Cerebellar cortex (tissue), 1 donor: ENCODE measurements at regions not wholly inside any gene's neighbourhood (a gene's known extent, or its start where the extent isn't known, plus 50 kb on each side); places are given as distances from the start of the nearest gene placed in this dataset.

ENCODE experiments used
- DNase-seq: peaks from one replicate; pipeline ENCODE4 v3.0.0-alpha.2; 2015; ENCODE audit warnings: low spot score

DNA sequence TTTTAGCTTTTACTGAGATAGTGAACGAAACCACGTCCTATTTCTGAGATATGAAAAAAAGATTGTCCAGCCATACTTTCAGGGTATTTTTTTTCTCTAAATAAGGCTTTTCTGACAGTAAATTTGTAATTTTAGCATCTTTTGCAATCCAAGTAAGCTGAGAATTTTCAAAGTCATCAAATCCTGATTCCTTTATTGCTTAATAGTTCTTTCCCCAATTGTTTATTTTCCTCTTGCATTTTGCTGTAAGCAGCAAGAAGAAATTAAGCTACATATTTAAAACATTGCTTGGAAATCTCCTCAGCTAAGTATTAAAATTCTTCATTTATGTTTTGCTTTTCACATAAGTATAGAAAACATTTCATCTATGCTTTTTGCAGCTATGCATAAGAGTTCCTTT is 493.3 kb upstream of the CCDC179 start:
- DNase-seq, result no peak

DNA sequence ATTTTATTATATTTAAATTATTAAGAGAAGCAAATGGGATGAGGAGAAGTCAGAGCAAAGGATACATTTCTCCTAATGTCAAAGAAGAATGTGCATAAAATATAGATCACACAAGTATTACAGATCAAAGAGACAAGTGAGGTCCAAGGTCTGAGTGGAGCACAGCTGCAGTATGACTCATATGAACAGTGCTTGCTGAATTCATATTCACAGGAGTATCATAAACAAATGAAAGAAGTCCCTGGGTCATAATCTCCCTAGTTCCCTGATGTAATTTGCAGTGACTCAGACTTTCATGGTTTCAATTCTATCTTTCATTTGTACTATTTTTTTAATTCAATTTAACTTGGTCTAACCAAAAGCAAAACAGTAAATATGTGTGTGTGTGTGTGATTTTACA is 499.0 kb upstream of the CCDC179 start:
- no peak for DNase-seq

DNA sequence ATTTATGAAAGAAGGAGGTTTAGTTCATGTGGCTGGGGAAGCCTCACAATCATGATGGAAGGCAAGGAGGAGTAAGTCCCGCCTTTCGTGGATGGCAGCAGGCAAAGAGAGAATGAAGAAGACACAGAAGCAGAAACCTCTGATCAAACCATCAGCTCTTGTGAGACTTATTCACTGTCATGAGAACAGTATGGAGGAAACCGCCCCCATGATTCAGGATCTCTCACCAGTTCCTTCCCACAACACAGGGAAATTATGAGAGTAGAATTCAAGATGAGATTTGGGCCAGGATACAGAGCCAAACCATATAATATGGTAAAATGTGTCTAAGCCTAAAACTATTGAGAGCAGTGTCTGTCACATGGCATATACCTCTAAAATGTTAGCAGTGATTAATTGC is 503.8 kb upstream of the CCDC179 start:
- no peak for DNase-seq

DNA sequence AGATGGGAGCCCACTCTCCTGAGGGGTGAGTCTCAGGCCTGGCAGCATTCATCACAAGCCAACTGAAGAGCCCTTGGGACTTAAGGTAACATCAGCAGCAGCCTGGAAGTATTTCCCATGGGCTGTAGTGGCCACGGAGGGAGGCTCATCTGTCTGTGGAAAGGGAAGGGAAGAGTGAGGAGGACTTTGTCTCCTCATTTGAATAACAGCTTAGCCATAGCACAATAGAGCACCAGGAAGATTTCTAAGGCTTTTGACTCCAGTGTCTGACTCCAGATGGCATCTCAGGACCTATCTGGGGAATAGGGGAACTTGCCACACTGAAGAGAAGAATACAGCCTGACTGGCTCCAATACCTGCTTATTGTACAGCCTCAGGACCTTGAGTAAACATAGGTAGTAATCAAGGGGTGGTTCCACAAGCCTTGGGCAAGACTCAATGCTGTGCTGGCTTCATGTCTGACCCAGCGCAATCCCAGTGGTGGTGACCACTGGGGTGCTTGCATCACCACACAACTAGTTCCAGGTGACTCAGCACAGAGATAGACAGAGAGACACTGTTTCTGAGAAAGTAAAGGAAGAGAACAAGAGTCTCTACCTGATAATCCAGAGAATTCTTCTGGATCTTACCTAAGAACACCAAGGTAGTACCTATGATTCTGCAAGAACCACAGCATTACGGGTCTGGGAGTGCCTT is 510.5 kb upstream of the CCDC179 start:
- no peak for DNase-seq

DNA sequence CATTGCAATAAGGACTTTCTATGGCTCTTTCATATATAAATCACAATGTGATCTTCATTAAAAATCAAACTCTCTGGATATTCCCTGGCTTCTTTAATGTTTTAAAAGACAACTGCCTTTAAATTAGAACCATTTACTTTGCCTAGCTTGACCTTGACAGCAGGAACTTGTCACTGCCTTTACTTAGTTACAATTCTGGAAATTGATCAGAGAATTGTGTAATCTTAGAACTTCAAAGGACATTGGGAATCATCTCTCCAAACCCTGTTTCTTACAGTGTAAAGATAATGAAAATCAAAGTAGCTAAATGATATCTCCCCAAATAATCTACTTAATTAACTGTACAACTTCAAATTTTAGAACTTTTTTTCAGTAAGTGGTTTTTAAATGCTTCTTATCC is 517.6 kb upstream of the CCDC179 start:
- no peak for DNase-seq

DNA sequence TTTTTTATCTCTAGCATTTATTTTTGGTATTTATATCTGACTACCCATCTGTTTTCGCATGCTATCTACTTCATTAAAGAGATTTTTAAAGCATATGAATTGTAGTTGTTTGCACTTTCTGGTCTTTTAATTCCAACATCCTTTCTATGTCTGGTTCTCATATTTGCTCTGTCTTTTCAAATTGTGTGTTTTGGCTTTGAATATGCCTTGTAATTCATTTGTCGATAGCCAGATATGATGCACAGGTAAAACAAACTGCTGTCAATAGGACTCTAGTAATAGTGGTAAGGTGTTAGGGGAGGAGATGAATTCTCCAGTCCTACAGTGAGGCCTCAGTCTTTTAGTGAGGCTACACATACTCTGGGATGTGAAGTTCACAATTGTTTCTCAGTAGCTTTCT is 530.8 kb upstream of the CCDC179 start:
- no peak for DNase-seq

DNA sequence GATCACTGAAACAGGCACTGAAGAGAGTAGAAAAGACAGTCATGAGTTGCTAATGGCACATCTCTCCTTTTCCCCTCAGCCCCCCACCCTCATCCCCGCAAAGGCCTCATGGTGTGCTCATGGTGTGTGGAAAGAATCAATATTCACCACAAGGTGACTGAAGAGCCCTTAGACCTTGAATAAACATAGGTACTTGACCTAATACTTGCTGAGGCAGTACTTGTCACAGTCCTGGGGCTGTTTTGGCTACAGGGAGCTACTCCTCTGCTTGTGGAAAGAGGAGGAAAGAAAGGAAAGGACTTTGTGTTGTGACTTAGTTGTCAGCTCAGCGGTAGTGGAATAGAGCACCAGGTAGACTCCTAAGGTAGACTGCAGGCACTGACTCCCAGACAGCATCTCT is 537.8 kb upstream of the CCDC179 start:
- DNase-seq, result no peak

DNA sequence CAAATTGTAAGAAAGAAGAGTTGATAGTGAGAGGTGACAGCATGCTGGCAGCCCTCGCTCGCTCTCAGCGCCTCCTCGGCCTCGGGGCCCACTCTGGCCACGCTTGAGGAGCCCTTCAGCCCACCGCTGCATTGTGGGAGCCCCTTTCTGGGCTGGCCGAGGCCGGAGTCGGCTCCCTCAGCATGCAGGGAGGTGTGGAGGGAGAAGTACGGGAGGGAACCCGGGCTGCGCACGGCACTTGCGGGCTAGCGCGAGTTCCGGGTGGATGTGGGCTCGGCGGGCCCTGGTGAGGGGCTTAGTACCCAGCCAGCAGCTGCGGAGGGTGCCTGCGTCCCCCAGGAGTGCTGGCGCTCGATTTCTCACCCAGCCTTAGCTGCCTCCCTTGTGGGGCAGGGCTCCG is 539.7 kb upstream of the CCDC179 start:
- DNase-seq, result no peak

DNA sequence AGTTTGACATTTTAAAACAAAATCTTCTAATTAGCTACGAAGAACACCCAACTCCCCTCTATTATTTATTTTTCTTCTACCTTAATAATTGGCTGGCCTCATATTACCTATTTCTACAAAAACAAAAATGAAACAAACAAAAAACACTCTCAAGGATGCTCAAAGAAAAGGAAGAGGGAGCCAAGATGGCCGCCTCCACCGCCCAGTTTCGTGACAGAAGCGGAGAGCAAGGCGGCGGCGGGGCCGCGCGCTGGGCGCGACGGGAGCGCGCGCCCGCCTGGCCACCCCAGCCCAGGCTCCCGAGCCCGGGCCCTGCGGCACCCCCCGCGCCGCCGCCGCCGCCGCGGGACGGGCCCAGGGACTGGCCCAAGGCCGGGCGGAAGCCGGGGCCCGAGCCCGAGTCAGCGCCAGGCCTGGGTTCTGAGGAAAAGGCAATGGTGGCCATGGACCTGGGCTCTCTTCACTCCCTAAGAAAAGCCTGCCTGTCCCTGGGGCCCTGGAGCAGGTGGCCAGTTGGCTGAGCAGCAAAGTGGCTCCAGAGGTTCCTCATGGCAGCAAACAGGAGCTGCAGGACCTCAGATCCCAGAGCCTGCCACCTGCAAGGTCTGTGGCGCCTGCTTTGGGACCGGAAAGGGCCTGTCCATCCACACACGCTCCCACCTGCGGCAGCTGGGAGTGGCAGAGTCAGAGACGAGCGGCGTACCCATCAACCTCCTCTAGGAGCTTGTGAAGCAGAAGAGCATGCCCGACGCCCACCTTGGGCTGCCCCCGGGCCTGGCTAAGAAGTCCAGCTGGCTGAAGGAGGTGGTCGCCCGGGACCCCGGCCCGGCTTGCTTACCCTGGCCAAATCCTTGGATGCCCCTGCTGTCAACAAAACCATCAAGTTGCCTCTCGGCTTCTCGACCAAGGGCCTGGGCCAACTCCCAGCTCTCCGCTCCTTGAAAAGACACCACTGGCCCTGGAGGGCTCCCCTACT is 543.2 kb upstream of the CCDC179 start:
- no peak for DNase-seq

DNA sequence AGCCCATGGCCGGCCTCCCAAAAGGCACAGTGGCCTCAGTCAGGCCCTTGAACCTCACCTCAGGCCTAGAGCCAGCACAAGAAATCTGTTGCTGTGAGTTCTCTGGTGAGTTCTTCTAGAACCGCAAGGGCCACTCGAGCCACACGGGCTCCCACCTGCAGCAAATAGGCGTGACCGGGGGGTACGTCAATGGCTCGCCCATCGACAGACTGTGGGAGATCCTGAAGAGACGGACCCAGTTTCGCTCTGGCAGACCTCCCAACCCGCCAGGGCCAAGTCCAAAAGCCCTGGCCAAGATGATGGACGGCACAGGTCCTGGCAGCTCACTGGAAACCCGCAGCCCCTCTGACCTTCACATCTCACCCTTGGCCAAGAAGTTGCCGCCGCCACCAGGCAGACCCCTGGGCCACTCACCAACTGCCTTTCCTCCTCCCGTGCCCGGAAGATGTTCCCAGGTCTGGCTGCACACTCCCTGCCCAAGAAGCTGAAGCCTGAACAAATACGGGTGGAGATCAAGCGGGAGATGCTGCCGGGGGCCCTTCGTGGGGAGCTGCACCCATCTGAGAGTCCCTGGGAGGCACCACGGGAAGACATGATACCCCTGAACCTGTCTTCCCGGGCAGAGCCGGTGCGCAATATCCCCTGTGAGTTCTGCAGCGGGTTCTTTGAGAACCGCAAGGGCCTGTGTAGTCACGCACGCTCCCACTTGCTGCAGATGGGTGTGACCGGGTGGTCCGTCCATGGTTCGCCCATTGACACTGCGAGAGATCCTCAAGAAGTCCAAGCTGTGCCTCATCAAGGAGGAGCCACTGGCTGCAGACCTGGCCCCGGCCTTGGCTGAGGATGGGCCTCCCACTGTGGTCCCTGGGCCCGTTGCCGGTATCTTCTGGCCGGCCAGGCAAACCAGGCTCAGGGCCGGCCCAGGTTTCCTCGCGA is 544.2 kb upstream of the CCDC179 start:
- DNase-seq, result no peak

DNA sequence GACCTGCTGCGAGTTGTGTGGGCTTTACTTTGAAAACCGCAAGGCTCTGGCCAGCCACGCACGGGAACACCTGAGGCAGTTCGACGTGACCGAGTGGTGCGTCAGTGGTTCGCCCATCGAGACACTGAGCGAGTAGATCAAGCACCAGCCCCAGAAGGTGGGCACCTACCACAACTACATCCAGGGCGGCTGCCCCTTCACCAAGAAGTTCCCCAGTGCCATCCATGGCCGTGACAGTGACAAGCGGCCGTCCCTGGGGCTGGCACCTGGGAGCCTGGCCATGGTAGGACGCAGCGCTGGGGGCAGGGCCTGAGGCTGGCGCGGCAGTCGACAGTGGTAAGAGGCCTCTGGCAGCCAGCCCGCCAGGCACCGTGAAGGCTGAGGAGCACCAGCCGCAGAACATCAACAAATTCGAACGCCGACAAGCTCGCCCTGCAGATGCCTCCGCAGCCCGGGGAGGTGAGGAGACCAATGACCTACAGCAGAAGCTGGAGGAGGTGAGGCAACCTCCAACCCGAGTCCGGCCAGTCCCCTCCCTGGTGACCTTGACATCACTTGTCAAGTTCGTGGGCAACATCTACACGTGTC is 545.2 kb upstream of the CCDC179 start:
- DNase-seq, result no peak

DNA sequence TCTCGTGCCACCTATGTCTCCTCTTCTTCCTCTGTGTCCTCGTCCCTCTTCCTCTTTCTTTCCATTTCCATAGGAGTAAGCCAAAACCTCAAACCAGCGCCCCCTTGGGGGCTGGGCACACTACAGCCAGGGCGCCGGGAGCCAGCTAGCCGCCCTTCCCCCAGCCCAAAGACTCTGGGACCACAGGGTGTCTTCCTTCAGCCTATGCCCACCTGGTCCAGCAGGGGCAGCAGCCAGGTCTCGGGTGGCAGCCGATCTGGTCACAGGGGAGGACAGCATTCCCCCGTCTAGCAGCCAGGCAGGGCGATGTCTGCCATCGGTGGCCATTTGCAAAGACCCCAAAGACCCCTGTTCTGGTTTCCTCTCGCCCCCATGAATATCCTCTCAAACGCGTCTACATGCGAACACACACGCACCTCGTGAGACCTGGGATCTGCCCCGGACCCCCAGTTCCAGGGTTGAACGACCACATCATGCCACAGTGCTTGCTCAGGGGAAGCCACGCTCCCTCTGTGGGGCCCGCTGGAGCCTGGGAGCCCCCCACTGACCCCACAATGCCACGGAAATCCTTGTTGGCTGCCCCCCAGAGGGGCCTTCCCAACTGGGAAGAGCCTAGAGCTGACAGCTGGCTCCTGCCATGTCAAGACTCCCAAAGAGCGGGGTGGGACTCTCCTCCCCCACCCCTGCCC is 546.0 kb upstream of the CCDC179 start:
- no peak for DNase-seq

DNA sequence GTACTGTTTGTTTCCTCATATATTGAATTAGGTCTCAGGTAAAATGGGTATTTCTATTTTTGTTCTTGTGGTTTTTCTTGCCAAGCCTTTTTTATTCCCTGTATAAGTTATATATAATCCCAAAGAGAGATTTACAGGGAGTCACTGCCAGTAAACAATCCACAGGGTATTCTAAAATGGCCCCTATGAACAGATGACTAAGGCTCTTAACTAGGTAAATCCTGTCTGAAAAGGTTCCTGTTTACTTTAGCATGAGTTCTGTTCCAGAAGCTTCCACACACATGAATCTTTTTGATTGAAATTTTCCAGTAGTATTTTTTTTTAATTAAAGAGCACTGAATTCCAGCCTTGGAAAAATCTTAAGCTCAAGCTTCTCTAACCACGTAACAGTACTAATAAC is 552.8 kb upstream of the CCDC179 start:
- no peak for DNase-seq

DNA sequence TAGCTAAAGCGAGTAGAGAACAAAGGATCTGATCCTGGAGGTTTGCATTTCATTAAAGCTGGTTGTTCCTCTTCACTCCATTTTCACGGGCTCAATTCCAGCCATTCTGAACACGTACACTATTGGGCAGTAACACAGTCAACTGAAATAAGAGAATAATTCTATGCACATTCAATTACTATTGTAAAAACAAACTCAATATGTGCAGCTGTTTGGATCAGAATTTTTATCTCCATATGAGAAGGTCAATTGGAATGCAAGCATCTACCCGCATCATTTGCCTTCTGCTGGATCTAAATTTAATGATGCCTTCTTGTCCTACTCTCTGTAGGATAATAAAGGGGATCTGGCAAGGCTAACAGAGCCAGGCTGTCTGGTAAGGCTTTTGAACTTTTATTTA is 562.8 kb upstream of the CCDC179 start:
- DNase-seq, result no peak

DNA sequence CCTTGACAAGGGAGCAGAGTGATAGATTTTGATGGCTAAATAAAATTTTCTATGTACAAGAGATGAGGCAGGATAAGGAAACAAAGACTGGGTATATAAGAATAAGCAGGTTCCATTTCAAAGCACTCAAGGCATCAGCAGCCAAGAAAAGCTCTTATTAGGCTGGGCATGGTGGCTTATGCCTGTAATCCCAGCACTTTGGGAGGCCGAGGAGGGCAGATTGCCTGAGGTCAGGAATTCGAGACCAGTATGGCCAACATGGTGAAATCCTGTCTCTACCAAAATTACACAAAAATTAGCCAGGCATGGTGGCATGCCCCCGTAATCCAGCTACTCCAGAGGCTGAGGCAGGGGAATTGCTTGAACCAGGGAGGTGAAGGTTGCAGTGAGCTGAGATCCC is 563.4 kb upstream of the CCDC179 start:
- DNase-seq, result no peak

DNA sequence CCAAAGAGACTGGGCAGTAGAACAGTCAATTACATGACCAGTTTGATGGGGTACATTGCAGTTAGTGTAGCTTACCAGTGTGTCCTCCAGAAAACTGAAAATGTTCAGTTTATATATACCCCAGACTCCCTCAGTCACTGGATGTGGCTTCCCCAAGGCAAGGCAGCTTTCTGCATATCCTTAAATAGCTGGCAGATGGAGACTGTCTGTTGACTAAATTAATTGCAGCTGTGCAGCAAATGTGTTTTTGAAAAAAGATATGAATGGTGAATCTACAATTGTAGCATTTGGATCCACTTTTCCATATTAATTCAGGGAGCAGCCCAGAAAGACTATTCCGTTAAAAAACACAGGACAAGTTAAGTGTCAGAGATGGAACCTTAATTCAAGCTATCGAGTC is 565.1 kb upstream of the CCDC179 start:
- no peak for DNase-seq

DNA sequence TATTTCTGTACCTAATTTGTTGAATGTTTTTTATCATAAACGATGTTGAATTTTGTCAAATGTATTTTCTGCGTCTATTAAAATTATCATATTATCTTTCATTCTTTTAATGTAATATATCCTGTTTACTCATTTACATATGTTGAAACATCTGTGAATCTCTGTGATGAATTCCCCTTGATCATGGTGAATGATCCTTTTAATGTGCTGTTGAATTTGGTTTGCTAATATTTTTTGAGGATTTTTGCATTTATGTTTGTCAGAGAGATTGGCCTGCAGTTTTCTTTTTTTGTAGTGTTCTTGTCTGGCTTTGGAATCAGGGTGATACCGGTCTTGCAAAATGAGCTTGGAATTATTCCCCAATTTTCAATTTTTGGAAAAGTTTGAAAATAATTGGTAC is 569.3 kb upstream of the CCDC179 start:
- no peak for DNase-seq

DNA sequence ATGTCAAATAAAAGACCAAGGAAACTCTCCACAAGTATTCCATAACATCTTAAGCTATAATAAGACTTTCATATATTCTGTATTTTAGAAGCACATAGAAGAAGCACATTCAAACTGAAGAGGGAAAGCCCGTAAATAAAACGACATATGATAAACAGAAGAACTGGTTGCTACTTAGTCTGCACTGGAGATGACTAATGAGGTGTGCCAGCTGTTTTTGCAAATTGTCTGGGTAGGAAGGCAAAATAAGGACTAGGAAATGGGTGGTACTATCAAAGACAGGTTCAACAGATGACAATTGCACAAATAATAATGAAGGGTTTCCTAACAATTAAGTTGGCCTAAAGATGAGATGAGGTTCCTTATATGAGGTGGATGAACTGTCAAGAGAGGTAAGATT is 593.2 kb upstream of the CCDC179 start:
- no peak for DNase-seq

DNA sequence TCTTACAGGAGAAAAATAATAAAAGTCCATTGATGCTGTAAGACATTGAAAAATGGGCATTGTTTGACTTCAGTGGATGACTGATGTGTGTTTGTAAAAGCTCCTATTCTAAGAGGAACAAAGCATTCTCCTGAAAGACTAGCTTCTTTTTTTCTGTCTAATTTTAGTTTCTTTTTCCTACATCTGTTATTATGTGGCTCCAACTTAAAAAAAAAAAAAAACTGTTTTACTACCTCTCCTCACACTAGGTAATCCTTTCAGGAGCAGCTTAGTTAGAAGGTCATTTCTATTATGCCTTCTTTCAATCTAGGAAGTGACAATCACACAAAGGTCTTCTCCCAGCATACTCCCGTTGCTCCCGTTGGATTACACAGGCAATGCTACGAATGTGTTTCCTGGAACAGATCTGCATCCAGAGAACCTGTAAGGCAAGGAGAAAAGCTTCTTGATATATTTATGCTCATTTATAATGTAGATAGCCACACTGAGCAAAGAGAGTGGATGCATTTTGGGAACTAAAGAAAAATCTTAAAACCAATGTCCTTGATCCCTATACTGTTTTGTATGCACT is 595.1 kb upstream of the CCDC179 start:
- no peak for DNase-seq

DNA sequence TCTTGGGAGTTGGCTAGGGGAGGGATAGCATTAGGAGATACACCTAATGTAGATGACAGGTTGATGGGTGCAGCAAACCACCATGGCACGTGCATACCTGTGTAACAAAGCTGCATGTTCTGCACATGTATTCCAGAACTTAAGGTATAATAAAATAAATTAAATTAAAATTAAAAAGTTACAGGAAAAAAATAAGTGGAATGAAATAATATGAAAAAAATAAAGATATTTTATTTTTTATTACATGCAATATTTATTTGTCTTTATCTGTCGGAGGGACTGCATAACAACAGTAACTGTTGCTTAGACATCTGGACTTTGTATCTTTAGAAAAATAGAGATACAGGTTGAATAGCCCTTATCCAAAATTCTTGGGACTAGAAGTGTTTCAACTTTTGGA is 597.4 kb upstream of the CCDC179 start:
- DNase-seq, result no peak

DNA sequence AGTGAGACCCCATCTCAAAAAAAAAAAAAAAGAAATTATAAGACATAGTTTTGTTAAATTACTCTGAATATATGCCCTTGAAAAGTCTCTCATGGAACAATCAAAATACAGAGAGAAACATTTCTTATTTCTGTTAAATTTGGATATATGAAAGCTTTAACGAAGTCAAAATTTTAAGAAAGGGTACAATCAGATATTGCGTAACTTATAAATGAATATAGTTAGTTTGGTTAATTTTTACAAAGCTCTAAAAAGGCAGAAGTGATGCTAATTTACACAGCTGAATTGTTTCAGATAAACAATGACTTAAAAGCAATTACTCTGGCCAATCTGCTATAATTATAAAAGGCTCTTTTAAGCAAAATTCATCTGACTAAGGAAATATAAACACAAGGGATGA is 611.6 kb upstream of the CCDC179 start:
- DNase-seq, result no peak
